Upper lobe of left lung (tissue), 4 donors: ENCODE measurements at regions not wholly inside any gene's neighbourhood (a gene's known extent, or its start where the extent isn't known, plus 50 kb on each side); places are given as distances from the start of the nearest gene placed in this dataset.
A peak's percentile ranks its signal among the peaks of the same experiment; 100 is the strongest.

Experiments used
- CTCF ChIP-seq, 6 experiments: fragments of 450-650 bp in 4 of 6; fragments of 200-600 bp in 2 of 6; sonication (generic) in 2 of 6; IDR thresholded peaks; one replicate each; pipeline ENCODE4 v1.5.1; 2016 to 2019; ENCODE audit warnings: antibody characterized with exemption in 6 of 6
- EP300 ChIP-seq, 4 donors: sonication (generic); formaldehyde crosslinking; IDR thresholded peaks; one replicate each; pipeline ENCODE4 v1.5.1; 2017; ENCODE audit warnings: antibody characterized with exemption in 4 of 4, control low read depth in 2 of 4
- POLR2A ChIP-seq, 4 donors: fragments of 450-650 bp; IDR thresholded peaks; one replicate each; pipeline ENCODE4 v1.5.1; 2016 to 2017; ENCODE audit warnings: antibody characterized with exemption in 4 of 4, mild to moderate bottlenecking in 2 of 4

- TF ChIP-seq POLR2A (IDR thresholded peaks at IDR 0.05) = peak in 2 of 4 donors; percentile 68 to 79
- TF ChIP-seq CTCF (IDR thresholded peaks at IDR 0.05) = peak in 3 of 6 experiments; percentile 12 to 45 (median 14)
- TF ChIP-seq EP300 (IDR thresholded peaks at IDR 0.05) = no peak
These were observed 108.6 kb upstream of the DOCK9 start for GRCh38 chr13:99086267-99087097.
